ENCODE measurements at regions not wholly inside any gene's neighbourhood (a gene's known extent, or its start where the extent isn't known, plus 50 kb on each side); places are given as distances from the start of the nearest gene placed in this dataset.

DNA sequence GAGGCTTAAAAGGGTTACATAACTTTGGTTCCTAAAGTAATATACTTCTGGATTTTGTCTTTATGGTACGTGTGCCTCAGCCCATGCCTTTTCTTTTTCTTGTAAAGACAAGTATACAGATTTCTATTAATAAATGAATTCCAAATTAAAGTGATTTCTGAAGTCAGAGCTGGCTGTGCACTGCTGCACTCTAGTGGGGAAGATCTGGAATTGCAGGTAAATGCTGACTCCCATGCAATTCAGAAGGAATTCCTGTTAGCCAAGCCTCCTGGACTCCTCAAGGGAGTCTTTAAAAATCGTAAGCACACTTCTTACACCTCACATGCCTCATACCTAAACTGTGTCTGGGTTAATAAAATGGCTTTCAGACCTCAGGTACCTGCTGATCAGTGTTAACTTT, 118.4 kb upstream of the SLC7A1 start:
- peak; percentile 17 for DNase-seq

DNA sequence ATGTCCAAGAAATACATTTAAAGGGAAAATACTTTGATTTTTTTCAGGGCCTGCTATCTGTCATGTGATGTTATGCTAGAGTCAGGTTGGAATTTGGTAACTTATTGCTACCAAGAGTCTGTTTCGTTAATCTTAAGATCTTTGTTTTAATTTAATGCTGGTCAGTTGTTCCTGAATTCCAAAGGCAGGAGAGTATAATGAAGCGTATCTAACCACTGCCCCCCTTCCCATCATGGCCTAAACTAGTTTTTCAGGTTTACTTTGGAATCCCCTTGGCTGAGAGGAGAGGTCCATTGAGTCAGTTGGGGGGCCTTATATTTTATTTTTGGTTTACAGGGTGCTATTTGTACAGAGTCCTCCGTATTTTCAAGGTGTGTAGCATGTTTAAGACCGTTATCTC, 116.3 kb upstream of the SLC7A1 start:
- no peak for DNase-seq

DNA sequence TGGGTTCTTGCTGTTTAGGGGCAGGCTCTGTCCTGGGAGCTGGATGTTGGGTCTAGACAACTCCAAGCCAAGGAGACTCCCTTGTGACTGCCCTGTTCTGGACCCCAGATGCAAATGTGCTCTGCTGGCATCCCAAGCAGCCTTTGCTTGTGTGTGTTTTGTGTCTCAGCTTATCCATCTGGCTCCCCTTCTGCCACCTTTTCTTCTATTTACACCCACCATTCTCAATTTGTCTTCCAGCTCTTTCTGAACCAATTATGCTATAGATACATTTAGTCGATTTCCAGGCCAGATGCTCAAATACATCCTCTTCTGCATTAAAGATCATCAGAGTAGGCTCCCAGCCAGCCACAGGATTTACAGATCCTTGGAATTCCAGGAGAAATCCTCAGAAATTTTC, 115.0 kb upstream of the SLC7A1 start:
- no peak for DNase-seq

DNA sequence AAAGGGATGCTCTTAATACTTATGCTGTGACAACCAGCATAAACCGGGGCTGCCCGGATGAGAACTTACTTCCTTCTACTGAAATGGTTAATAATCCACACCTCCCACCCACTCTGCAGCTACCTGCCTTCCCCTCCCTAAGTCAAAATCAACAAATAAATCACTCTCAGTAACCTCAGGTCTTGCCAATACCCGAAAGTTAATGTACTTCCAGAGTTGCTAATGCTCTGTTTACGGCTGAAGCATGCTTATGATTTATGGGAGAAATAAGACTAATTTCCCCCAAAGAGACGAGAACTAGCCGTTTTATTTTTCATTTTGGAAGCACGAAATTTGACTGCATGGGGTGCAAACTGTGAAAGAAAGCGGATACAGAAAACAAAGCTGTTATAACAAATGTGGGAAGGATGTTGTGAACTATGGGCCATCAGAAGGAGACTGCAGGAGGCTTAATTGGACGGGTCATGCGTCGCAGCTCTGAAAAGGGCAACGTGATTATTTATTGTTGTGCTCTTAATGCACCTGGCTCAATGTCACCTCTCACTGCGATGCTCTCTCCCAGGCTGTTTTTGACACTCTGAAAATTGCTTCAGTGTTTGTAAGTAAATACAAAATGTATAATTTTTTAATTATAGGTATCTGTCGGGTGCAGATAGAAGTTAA, 114.0 kb upstream of the SLC7A1 start:
- no peak for DNase-seq

DNA sequence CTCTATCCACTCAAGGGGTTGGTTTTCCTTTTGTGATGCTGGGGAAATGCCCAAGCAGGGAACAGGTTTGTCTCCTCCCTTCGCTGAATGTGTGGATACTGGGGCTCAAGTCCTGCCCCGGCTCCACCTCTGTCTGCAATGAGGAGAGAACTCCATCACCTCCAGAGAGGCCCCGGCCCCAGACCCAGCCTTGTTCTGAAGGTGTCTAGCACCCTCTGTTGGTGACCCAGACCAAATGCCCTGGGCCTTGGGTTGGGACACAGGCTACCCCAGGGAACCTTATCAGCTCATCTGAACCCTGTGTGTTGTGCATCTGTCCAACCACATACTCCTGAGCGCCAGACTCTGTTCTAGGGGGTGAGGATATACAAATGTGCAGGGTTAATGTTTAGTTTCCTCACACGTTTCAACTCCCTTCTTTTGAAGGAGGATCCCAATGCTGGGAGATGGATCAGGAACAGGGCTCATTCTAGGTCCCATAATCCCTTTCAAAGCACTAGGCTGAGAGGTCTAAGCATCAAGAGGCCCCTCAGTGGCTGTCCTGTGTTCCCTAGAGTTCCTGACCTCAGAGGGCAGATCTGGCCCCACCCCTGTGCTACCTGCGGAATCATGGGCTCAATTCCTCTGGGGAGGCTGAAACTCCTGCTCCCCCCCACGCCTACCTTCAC, 112.5 kb upstream of the SLC7A1 start:
- peak; percentile 16 for DNase-seq

DNA sequence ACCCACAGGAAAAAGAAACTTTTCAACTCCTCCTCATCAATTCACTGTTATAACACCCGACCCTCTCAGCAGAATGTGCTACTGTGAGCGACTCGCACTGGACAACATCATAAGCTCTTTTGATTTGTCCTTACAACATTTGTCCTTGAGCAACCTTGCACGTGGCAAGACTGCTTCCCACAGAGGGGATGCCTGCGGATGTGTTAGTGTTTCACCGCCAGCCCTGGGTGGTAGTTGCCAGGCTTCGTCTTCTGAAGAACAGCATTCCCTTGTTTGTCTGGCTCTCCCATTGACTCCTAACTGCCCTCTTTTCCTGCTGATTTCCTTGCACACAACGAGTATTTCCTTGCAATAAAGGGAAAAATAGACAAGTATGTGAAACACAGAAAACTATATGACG, 111.4 kb upstream of the SLC7A1 start:
- no peak for DNase-seq

DNA sequence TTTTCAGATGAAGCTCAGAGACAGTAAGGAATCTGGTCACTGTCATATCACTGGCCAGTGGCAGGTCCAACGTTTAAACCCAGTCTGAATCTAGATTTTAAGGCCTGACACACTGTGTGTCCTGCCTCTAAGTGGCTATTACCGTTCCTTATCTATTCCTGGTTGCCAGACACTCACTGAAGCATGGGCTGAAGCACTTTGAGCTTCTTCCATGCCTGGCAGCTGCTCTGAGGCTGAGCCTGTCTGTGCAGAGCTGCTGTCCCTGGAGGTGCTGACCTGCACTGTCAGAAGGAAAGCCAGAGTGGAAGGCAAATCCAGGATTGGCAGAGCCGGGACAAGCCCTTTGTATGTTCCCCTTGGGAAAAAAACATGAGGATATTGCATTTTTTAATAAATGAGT, 109.2 kb upstream of the SLC7A1 start:
- DNase-seq = no peak

DNA sequence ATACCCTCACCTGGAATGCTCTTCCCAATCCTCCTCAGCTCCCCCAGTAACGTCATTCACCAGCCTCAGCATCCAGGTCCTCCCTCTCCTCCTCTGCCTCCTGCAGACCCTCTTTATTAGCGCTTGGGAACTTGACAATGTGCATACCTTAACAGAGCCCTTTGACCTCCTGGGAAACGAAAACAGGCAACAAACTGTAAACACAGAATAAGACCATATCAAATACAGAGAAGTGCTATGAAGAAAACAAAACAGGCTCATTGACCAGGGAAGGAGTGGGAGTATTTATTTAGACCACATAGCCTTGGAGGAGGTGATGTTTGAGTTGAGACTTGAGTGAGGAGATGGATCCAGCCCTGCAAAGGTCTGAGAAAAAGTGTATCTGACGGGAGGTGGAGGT, 107.9 kb upstream of the SLC7A1 start:
- DNase-seq = no peak

DNA sequence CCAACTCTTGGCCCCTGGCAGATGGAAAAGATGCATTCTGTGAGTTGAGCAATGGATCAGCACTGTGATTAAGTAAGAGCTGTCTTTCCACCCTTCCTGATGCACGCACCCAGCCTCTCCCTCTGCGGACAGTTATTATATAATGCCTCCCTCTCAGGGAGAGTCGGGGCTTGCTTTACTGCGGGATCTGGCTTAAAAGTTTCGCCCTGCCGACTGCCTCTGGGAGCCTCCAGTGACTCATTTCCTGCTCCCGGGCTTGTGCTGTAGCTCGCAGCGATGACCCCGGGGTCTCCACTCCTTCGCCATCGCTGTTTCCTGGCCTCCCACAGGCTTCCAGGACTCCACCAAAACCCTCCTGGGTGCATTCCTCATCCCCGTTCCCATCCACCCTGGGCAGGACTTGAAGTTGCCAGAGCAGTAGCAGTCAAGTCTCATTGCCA, 107.4 kb upstream of the SLC7A1 start:
- DNase-seq = no peak

DNA sequence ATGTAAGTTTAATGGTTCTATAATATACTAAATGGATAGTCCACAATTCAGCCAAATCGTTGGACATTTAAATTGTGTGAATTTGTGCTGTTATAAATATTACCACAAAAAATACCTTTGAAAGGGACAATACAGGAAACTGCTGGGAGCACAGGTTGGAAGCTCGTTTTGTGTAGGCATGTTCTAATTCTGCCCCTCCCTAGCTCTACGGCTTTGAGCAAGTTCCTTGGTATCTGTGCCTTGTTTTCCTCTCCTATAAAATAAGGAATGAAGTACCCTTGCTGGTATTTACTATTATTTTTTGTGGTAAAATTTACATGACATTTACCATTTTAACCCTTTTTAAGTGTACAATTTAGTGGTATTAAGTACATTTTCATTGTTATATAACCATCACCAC, 102.6 kb upstream of the SLC7A1 start:
- DNase-seq = no peak

DNA sequence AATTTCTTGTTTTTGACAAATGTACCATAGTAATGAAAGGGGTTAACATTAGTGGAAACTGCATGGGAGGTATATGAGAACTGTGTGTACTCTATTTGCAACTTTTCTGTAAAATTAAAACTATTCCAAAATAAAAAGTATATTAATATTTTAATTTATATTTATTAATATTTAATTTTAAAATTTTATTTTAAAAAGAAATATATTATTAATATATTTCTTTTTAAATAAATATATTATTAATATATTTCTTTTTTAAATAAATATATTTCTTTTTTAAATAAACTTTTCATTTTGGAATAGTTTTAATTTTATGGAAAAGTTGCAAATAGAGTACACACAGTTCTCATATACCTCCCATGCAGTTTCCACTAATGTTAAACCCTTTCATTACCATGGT, 101.1 kb upstream of the SLC7A1 start:
- no peak for DNase-seq

DNA sequence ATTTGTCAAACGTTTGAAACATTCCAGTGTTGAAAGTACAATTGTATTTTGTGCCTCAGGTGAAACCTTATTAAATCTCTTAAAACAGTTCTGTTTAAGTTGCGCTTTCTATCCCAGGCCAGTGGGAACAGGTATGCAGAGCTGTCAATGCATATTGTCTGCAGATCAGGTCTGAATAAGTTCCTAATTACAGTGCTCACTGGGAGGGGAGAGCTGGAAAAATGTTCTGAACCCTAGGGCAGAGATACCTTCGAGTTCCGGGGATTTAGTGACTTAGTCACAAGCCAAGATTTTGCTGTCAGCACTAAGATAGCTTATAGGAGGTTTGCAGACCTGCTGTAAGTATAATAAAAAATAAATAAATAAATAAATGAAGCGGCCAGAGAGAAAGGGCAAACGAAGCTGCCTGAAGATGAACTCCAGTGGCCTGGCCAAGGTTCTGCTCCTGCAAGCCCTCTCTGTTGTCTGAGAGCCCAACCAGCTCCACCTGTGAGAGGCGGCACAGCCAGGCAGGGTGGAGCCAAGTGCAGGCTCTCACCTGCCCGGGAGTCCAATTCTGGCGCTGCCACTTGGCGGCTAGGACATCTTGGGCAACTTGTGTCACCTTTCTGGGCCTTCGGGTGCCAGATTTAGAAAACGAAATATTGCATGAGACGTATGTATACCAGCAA, 97.9 kb upstream of the SLC7A1 start:
- no peak for DNase-seq

DNA sequence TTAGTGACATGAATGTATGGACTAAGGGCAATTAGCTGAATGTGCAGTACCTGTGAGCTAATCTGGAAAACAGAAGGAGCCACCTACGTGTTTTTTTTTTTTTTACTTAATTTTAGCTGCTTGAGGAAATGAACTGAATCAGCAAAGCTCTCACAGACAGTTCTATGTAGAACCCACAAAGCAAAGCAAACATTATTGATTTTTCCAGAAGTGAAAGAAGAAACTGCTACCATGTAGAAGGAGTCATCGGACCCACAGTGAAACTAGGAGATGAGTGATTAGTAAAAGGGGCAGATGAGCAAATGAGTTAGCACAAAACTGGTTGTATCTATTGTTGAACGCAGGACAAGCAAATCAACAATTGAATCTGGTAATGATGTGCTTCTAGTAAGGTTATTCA, 94.1 kb upstream of the SLC7A1 start:
- peak; percentile 14 for DNase-seq

DNA sequence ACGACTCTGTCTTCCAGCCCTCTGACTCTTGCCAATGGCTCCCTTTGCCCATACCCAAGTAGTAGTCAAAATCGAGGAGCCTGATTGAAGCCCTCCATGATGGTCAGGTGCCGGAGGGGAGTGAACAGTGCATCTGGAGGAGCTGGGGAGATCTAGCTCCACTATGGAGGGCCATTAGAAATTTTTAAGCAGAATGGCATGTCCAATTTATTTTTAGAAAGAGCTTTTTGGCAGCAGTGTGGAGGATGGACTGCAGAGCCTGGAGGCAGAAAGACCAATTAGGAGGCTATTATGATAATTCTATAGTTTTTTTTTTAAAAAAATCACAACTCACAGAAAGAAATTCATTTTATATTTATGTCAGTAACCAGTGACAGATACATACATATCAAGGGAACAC, 92.7 kb upstream of the SLC7A1 start:
- DNase-seq = no peak

DNA sequence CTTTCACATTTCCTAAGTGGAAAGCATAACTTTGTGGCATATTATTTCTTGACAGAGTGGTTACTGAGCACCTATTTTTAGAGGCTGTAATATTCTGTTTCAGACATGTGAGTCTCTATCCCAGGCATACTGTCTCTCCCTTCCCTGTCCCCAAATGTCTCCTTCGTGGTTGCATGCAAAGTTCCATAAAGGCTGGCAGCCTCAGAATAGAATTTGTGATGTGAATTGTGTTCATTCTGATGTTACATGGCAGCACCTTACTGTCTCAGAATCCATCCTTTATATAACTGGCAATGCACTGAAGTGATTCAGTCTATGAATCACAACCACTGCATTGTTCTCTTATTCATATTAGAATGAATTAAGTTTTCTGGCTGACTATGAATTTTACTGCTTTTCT, 89.0 kb upstream of the SLC7A1 start:
- DNase-seq = no peak

DNA sequence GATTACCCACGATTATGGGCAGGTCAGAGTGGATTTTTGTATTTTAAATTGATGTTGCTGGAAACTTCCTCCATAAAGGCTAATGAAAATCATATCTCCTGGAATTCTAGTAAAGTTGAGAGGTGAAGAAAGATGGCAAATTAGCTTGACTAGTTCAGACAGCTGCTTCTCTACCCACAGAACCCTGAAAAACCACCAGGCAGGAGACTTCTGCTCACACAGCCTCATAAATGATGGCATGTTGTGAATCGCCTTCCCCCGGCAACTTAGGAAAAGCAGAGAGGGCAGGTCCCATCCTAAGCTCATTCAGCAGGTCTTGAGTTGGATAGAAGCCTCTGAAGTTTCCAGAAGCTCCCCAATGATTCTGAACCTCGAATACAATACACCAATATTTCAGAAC, 87.6 kb upstream of the SLC7A1 start:
- DNase-seq = no peak

DNA sequence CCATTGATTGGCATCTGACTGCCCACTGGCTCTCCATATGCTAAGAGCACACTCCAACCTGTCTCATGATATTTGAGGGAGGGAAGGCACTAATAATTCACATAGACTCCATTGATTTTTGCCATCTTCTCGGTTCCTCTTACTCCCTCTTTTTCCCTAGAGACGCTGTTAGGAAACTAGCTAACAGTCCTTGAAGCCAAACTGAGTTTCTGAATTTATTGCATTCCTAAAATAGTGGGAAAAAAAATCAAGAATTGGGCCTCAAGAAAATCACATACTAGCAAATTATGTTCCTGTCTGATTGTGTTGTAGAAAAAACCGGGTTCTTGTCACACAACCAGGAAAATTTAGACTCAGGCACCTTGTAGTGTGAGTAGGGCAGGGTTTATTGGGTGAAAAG, 86.4 kb upstream of the SLC7A1 start:
- no peak for DNase-seq

DNA sequence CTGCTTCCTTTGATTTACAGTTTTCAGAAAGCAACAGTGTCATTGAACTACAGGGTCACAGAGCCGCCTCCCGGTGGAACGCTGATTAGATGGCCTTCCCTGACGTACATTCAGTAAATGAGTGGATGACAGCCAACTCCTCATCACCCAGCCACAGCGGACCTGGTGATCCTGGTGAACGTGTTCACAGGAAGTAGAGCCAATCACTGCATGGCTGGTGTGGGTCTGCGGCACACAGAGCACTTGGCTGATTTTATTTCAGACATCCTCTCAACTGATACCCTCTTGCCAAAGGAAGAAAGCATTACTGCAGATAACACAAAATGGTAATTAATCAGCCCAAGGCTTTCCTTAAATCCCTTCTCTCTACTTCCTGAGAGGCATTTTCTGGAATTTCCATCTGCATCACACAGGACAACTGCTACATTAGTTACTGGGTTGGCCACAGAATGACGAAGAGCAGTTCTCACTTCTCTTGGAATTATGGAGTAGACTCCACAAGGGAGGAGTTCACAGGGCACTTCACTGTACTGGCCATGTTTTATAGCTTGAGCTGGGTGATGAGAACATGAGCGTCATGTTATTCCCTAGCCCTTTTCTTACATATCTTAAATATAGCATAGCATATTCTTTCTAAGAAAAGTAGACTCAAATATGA, 84.0 kb upstream of the SLC7A1 start:
- DNase-seq = no peak

DNA sequence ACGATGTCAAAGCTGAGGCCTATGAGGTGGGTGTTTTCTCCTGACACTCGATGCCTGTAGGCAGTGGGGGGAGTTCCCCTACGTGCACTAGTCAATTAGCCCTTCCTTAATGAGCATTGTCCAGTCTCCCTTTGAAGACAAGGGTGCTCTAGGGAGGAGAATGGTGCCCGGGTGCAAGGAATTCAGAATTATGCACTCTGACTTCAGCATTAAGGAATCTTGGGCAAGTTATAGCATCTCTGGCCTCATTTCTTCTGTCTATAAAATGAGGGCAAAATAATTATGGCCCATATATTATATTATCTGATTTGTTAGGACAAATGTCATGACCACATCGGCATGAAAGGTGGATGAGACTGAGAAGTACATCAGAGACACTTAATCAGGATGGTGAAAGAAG, 82.1 kb upstream of the SLC7A1 start:
- no peak for DNase-seq

DNA sequence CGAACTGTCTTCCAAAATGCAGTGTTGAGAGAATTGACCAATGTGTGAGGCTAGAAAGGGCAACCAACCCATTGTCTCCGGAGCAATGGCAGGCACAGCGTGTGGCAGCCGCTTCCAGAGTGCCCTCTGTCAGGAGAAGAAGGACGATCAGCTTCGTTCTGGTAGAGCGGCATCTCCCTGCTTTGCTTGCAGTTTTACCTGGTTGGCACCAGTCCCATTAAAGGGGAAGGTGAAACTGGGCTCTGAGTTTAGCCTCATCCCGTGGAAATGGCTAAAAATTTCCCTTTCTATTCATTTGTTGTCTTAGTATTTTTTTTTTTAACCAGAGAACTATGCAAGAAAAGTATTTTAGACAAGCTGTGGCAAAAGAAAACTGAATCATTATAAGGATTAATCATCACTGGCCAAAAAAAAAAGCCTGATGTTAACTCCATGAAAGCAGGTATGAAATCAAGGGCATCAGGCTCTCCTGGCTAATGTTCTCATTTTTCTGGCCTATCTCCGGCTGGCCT, 81.5 kb upstream of the SLC7A1 start:
- DNase-seq = no peak

DNA sequence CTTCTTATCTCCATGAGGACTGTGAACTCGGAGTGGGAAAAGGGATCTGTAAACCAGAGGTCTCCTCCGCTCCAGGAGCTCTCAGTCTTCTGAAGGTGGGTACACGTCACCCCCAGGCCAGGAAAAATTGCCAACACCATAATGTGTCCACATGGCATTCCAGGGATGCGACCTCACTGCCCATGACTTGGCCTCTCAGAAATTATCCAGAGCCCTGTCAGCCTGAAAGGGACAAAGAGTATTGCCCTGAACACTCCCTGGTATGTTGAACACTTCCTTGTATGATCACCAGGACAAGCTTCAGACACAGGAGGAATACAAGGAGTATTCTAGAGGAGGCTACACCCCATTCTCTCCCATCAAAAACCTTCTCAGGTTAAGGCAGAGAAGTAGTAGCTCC, 81.0 kb upstream of the SLC7A1 start:
- no peak for DNase-seq

DNA sequence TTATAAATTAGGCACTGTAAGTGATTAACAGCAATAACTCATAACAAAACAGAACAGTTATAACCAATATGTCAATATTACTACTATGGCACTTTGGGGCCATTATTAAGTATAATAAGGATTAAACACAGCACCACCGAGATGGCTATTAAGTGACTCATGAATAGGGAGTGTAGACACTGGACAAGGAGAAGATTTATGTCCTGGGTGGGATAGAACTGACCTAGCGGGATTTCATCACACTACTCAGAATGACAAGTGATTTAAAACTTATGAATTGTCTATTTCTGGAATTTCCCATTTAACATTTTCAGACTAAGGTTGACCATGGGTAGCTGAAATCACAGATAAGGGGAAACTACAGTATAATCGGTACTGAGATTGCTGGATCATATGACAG, 79.0 kb upstream of the SLC7A1 start:
- DNase-seq = no peak

DNA sequence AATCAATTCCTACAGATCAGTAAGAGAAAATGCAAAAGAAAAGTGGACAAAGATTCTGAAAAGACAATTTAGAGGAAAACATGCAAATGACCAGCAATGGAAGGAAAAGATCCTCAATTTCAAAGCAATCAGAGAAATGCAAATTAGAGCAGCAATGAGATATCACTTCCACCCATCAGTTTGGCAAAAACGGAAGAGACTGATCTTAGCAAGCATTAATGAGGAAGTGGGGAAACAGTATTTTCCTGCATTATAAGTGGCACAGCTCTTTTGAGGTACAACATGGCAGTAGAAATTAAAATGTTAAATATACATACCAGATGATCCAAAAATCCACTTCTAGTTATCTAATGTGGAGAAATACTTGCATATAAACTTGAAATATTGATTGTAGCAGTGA, 69.1 kb upstream of the SLC7A1 start:
- DNase-seq = peak; percentile 52

Measured in inflammatory macrophage treated with lipopolysaccharide for 4 hours (primary cell).